ES-I3 (cell line): ENCODE measurements at regions not wholly inside any gene's neighbourhood (a gene's known extent, or its start where the extent isn't known, plus 50 kb on each side); places are given as distances from the start of the nearest gene placed in this dataset.
A peak's percentile ranks its signal among the peaks of the same experiment; 100 is the strongest.

Experiments
- H3K36me3 ChIP-seq: 2 replicates; pipeline ENCODE4 v1.6.1; 2013; ENCODE audit warnings: mild to moderate bottlenecking, low read length, control low read depth, moderate library complexity; ENCODE audit not compliant: insufficient read depth
- H3K4me1 ChIP-seq: 2 replicates; pipeline ENCODE4 v1.6.1; 2013; ENCODE audit warnings: mild to moderate bottlenecking, control low read depth, low read length; ENCODE audit not compliant: insufficient read depth
- H3K9ac ChIP-seq: 2 replicates; pipeline ENCODE4 v1.6.1; 2013; ENCODE audit warnings: low read depth, mild to moderate bottlenecking, low read length, moderate library complexity
- H3K9me3 ChIP-seq: 2 replicates; pipeline ENCODE4 v1.6.1; 2013; ENCODE audit warnings: mild to moderate bottlenecking, low read length, moderate library complexity; ENCODE audit not compliant: control insufficient read depth, insufficient read depth

DNA sequence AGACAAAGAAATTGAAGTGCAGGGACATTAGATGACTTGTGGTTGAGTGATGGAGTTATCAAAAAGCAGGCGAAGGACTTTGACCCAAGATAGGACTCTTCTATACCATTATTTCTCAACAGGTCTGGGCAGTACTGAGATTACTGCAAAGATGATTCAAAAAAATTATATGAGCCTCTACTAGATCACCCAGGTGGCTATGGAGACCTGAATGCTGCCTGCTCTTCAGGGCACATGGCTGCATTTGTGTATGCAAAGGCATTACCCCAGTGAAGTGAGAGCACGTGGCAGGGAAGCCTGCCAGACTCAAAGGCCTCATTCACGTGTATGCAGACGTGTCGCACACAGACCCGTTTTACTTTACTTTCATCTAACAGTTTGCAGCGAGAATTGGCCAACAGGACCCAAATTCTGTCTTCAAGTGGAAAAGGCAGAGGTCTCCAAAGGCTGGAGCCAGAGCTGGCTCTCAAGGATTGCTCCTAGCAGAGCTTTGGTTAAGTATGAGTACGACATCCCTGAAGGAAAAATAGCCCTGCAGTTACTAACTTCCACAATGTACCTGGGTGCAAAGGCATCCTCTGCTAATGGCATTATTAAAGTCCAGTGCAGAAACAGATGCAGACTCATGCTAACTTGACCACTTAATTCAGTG, 113.8 kb upstream of the ARMC2 start:
- no peak overlapping the region for H3K9ac ChIP-seq
- H3K9me3 ChIP-seq: no peaks in the 10 kb centered on the region
- no peaks in the 10 kb centered on the region for H3K36me3 ChIP-seq
- H3K4me1 ChIP-seq: peaks cover 41% of the 10 kb centered on the region

DNA sequence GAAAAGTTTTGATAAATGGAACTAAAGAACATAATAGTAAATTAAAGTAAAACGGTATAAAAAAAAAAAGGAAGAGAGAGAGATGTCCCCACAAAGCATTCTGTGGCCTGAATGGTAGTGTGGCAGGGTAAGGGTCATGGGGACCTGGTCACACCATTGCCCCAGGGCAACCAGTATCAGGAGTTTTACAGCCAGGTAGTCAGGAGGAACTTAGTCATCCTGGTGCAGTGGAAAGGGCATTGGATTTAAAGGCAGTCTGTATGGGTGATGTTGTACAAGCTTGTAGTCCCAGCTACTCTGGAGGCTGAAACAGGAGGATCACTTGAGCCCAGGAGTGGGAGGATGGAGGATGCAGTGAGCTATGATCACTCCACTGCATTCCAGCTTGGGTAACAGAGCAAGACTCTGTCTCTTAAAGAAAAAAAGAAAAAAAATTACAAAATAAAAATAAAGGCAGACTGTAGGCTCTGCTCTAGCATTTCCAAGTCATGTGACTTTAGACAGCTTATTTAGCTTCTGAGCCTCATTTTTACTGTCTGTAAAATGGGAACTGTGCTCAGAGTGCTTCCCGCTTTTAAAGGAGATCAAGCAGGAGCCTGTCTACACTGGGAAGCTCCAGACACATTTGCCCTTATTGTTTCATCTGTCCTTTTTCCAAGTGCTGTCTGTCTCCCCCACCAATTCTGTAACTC, 112.8 kb upstream of the ARMC2 start:
- Histone ChIP-seq H3K9ac (0 out of 2 replicates have a peak overlapping the region, but pooled peaks have one; percentile 16), H3K4me1 (peaks cover 41% of the 10 kb centered on the region), H3K36me3 (no peaks in the 10 kb centered on the region), H3K9me3 (no peaks in the 10 kb centered on the region)

DNA sequence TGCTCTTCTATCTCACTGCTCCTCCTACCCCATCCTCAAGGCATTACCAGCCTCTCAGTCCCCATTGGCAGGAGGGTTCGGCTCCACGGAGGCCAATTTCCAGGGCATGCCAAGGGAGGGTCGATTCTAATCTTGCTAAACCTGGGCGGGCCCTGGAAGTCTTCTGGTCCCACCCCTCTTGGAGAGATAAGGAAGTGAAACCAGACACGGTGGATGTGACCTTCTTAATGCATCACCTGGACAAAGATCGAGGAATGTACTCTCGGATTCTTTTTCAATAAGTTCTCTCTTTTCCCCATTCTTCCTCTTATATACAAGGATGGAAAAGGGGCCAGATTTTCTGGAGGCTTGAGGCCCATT, 112.2 kb upstream of the ARMC2 start:
- Histone ChIP-seq H3K9me3 (no peaks in the 10 kb centered on the region), H3K4me1 (peaks cover 39% of the 10 kb centered on the region), H3K9ac (peak overlapping the region; percentile 16; the same call in 1 of the 2 replicates), H3K36me3 (no peaks in the 10 kb centered on the region)

DNA sequence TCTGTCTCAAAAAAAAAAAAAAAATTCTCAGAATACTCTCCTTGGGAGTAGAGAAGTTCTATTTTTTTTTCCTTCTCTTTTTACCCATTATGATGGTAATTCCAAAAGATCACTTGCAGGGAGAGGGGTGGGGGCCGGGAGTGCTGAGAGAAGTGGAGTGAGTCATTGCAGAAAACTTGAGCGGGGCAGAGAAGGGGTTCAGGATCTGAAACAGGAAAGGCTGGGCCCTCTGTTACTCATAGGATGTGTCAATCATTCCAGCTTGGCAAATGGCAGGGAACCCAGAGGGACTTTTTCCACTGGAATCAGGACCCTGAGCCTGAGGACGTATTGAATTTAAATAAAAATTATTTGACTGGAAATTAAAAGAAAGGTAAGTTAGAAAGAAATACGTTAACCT, 111.4 kb upstream of the ARMC2 start:
- Histone ChIP-seq H3K4me1 (peaks cover 38% of the 10 kb centered on the region), H3K9me3 (no peaks in the 10 kb centered on the region), H3K36me3 (no peaks in the 10 kb centered on the region), H3K9ac (peak overlapping the region; percentile 16; the same call in 1 of the 2 replicates)

DNA sequence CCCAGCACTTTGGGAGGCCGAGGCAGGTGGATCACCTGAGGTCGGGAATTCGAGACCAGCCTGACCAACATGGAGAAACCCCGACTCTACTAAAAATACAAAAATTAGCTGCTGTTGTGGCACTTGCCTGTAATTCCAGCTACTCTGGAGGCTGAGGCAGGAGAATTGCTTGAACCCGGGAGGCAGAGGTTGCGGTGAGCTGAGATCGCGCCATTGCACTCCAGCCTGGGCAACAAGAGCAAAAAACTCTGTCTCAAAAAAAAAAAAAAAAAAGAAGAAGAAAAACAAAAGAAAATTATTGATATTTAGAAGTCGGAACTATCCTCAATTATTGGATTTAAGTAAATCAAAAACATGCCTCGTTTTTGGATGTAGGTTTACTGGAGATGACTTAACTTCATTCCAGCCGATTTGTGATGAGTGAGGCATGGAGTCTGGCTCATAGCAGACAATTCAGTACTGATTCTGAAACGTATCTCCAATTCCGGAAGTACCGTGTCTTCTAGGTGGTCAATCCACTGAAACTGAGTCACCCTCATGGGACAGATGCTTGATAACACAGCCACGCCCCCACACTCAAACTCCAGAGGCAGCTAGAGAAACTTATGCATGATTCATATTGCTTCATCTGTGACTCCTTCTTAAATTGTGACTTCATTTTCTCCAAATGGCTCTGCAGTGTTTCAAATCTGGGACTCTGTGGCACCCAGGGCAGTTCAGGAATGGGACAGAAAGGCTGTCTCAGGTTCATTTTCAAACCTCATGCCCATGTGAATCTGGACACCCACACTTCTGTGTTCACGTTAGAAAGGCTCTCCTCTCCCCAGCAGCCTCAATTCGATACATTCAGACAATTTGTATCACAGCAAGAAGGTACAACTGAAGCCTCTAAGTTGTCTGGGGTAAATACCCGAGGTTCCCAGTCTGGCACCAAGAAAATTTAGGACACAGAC, 110.4 kb upstream of the ARMC2 start:
- Histone ChIP-seq H3K36me3 (no peaks in the 10 kb centered on the region), H3K9me3 (no peaks in the 10 kb centered on the region), H3K4me1 (peaks cover 31% of the 10 kb centered on the region), H3K9ac (no peak overlapping the region)

DNA sequence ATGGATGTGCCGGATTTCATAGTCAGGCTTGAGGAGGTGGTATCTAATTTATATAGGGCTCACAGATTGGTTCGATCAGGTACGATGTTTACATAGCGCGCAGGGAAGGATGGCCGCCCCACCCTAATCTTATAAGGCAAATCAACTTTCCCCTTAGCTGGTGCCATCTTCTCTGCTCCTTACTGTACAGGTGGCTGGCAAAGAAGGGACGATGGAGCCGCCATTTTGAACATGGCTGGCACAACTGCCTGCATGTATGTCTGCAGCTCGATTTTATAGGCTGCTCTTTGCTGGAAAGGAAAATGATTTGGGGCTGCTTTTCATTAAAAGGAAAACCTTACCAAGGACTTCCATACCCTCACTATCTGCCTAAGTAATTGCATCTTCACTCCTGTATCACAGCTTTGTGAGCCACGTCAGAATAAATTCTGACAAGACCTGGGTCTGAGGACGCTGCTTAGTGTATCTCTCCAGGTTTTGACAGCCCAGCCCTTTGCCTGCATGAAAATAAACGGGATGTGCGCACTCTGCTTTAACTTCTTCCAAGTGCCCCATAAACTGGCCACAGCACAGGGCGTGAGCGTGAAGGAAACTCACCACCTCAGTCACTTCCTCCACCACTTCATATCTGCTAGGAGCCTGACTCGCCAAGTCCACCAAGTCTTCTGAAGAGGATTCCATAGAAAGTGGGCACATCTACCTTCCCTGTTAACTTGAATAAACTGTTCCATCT, 109.4 kb upstream of the ARMC2 start:
- H3K36me3 ChIP-seq: no peaks in the 10 kb centered on the region
- peaks cover 27% of the 10 kb centered on the region for H3K4me1 ChIP-seq
- no peak overlapping the region for H3K9ac ChIP-seq
- no peaks in the 10 kb centered on the region for H3K9me3 ChIP-seq

DNA sequence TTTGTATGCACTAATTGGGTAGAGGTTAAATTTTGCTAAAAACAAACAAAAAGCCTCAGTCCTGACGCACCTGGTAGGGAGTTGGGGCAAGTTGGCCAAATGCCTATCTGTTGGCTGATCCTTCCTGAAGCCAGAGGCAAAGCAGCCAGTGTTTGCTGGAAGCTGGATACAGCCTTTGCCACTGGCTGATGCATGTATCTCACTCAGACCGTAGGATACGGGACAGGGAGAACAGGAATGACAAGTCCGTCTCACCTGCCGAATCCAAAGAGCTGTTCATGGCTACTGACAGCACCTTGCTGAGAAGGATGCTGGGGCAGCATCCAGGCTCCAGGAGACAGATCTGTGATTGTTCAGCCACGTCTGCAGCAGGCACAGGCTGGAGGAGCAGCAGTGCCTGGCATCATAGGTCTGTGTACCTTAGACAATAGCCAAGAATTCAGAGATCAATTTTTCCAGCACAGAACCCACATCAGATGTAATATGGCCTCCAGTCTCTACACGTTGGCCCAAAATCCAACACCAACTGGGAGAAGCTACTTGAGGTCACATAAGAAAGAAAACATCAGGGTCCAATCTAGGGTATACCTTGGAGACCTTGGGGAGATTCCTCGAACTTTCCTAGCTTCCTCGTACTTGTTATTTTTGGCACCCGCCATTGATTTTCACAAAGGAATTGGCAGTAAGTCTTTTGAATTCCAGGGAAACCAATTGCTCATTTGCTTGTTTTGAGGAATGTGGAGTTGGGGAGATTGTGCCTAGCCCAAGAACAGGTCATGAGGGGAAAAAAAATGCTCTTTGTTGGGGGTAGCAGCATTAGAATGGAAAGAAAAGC, 108.5 kb upstream of the ARMC2 start:
- no peaks in the 10 kb centered on the region for H3K9me3 ChIP-seq
- no peak overlapping the region for H3K9ac ChIP-seq
- H3K36me3 ChIP-seq: no peaks in the 10 kb centered on the region
- H3K4me1 ChIP-seq: peaks cover 23% of the 10 kb centered on the region

DNA sequence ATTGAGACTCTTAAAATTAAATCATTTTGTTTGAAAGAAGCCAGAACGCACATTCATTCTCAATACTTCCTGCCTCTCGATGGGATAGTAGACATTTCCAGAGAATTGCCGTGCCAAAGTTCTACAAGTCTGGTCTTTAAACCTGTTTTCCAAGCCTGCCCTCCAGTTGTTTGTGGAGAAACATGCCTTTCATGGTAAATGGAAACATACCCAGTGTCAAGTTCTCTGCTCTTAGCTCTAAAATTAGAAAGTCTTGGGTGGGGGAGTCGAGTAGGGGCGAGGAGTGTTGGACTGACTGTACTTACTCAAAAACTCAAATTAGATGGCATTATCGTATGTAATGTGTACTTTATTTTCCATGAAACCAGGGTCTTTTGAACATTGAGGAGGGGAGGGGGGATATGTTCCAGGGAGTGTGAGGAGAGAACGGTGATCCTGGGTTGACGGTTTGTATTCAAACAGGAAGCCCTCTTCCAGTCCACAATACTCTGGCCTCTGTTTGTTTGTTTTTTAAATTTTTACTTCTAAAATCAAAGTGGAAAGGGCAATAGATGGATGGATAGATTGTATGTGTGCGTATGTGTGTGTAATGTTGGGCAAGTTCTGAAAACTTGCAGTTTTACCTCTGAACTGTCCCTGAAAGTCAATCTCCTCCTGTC, 106.8 kb upstream of the ARMC2 start:
- Histone ChIP-seq H3K9me3 (no peaks in the 10 kb centered on the region), H3K9ac (no peak overlapping the region), H3K36me3 (no peaks in the 10 kb centered on the region), H3K4me1 (peaks cover 22% of the 10 kb centered on the region)

DNA sequence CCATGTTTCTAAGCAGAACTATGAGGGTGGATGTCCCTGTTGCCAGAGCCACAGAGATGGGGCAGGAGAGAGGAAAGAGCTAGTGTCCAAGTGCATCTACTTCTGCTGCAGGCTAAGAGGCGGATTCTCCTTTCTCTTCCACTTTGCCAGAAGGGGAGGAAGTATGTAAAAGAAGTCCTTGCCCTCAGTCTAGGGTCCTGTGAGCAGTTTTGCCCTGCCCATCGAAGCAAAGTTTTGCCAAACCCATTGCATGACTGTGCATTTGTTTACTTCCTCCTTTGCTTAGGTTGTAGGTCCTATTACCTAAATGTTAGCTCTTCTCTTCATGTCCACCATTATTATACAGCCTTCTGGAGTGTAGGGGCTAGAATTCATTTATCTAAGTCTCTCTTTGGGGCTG, 106.2 kb upstream of the ARMC2 start:
- no peaks in the 10 kb centered on the region for H3K9me3 ChIP-seq
- H3K9ac ChIP-seq: no peak overlapping the region
- H3K4me1 ChIP-seq: peaks cover 21% of the 10 kb centered on the region
- no peaks in the 10 kb centered on the region for H3K36me3 ChIP-seq

DNA sequence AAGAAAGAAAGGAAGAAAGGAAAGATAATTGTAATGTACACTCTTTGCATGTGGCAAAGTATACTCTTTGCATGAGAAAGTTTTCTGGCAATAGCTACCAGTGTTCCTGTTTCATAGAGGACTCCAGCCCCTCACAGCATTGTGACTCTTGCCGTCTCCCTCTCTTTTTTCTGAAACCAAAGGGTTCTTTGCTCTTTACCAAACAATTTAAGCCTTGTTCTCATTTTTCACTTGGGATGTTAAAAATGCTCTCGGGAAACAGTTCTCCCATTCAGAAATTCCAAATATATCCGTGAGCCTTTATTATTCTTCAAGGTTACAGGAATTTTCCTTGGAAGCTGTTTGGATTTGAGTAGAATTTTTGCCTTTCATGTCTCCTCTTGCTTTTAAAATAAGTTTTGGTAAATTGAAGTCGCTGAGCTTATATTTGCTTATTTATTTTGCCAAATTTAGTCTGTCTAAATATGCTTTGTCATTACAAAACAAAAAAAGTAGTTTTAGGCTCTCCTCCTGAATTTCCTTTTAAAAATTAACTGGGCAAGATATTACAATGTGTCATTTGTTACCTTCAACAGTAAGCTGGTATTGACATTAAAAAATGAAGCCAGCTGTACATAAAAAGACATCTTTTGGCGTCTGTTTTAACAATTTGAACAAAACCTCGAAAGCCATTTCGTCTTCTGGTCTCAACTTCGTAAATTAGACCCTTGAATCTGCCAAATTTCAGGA, 103.8 kb upstream of the ARMC2 start:
- H3K9ac ChIP-seq: no peak overlapping the region

DNA sequence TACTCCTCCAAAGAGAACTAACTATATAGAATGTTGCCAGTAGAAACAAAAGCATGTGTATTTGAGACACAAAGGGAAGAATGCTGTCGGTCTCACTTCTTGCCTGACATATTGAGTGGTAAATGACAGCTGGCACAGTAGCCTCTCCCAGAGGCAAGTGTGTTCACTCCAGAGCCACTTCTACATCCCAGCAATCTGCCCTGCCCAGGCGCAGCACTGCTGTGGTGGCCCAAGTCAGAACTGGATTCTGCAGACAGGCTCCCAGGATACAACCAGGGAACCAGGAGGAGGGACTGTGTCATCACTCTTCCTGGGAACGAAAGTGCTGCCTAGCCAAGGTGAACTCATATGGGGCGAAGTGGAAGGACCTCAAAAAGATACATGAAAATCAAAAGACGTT, 103.2 kb upstream of the ARMC2 start:
- Histone ChIP-seq H3K9ac (no peak overlapping the region), H3K36me3 (no peaks in the 10 kb centered on the region)

More for the DNA sequence above, 103.8 kb upstream of the ARMC2 start:
- H3K4me1 ChIP-seq: peaks cover 14% of the 10 kb centered on the region
- H3K36me3 ChIP-seq: no peaks in the 10 kb centered on the region
- no peaks in the 10 kb centered on the region for H3K9me3 ChIP-seq

DNA sequence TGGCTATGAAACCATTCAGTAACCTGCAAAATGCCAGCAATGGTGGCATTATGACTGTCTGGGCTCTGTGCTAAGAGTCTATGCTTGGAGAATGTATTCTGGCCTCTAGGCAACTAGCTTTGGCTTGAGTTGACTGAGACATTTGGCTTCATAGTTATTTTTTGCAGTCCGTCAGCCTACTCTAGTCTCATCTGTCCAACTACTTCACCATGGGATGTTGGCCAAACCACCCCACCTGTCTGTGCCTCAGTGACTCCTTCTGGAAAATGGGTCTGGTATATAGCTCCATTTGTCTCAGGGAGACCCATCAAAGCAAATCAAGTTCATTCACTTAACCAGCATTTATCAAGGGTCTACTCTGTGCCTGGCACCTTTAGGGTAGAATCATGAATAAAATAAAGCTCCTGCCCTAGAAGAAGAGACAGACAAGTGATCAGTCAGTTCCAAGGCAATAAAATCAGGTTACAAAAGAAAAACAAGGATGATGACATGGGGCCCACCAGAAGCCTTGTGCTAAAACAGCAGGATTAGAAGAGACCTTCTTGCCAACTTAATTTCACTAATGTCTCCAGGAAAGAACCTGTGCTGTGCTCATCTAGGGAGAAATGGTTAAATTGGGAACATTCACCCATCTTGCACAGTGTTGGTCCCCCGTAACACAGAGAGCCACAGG, 102.4 kb upstream of the ARMC2 start:
- Histone ChIP-seq H3K9ac (no peak overlapping the region), H3K4me1 (peaks cover 9% of the 10 kb centered on the region), H3K36me3 (no peaks in the 10 kb centered on the region), H3K9me3 (no peaks in the 10 kb centered on the region)

More for the DNA sequence above, 103.2 kb upstream of the ARMC2 start:
- Histone ChIP-seq H3K9me3 (no peaks in the 10 kb centered on the region), H3K4me1 (peaks cover 9% of the 10 kb centered on the region)
